Ovary (tissue), 7 donors: ENCODE measurements at regions not wholly inside any gene's neighbourhood (a gene's known extent, or its start where the extent isn't known, plus 50 kb on each side); places are given as distances from the start of the nearest gene placed in this dataset.

Source experiments
- DNase-seq, 5 donors: peaks; one replicate each; pipeline ENCODE4 v3.0.0-alpha.2; 2019 to 2020
- H3K27ac ChIP-seq, 2 donors: fragments of 200-600 bp; one replicate each; pipeline versions ENCODE4 v1.5.1 to v1.8.0; 2019 to 2022
- H3K27me3 ChIP-seq: fragments of 200-600 bp; one replicate; pipeline ENCODE4 v1.8.0; 2022
- H3K36me3 ChIP-seq: fragments of 200-600 bp; sonication (generic); one replicate; pipeline ENCODE4 v1.5.1; 2019
- H3K4me1 ChIP-seq: one replicate; pipeline ENCODE4 v1.8.1; 2013; ENCODE audit warnings: mild to moderate bottlenecking, moderate library complexity; ENCODE audit not compliant: insufficient read depth
- H3K4me3 ChIP-seq: fragments of 200-600 bp; sonication (generic); one replicate; pipeline ENCODE4 v1.5.1; 2017
- H3K9me3 ChIP-seq, 2 donors: fragments of 200-600 bp in 1 of 2; sonication (generic) in 1 of 2; one replicate each; pipeline versions ENCODE4 v1.5.1 to v1.8.1; 2013 to 2019; ENCODE audit warnings: mild to moderate bottlenecking in 1 of 2, moderate library complexity in 1 of 2
- EP300 ChIP-seq: sonication (generic); formaldehyde crosslinking; IDR thresholded peaks from one replicate; pipeline ENCODE4 v1.6.1; 2017; ENCODE audit warnings: antibody characterized with exemption
- POLR2A ChIP-seq: fragments of 450-650 bp; IDR thresholded peaks from one replicate; pipeline ENCODE4 v1.6.1; 2017; ENCODE audit warnings: antibody characterized with exemption, mild to moderate bottlenecking, moderate library complexity
- WGBS, 3 donors: extraction: QIAGEN DNeasy Blood & Tissue Kit in 1 of 3; methylation state at CpG; one replicate each; pipeline versions ENCODE4 v1.1.5 to v1.1.7; 2013 to 2017; 5-methylcytosine and 5-hydroxymethylcytosine counted together
- intact Hi-C, 4 donors: fragments of 100-400 bp; cut with DNase I; formaldehyde crosslinking; loops; one replicate each; pipeline versions ENCODE4 v1.11.0 to v1.15.1; 2022 to 2023
- TF ChIP-seq, protein P1 (sequence below), 3 donors: fragments of 450-650 bp in 2 of 3; fragments of 200-600 bp in 1 of 3; IDR thresholded peaks; one replicate each; pipeline versions ENCODE4 v1.5.1 to v1.8.0; 2016 to 2022; ENCODE audit warnings: antibody characterized with exemption in 3 of 3, mild to moderate bottlenecking in 1 of 3
- donor health status: DM: no; HTN: no; CAD: no; lungs with moderate emphysema.
- donor health status: DM: no; HTN: no; CAD: no.
- donor health status: Bipolar disorder and iron deficiency.
- donor health status: DM: no; HTN: no; CAD: no.
- donor health status: DM: yes; HTN: yes; CAD: no.

DNA sequence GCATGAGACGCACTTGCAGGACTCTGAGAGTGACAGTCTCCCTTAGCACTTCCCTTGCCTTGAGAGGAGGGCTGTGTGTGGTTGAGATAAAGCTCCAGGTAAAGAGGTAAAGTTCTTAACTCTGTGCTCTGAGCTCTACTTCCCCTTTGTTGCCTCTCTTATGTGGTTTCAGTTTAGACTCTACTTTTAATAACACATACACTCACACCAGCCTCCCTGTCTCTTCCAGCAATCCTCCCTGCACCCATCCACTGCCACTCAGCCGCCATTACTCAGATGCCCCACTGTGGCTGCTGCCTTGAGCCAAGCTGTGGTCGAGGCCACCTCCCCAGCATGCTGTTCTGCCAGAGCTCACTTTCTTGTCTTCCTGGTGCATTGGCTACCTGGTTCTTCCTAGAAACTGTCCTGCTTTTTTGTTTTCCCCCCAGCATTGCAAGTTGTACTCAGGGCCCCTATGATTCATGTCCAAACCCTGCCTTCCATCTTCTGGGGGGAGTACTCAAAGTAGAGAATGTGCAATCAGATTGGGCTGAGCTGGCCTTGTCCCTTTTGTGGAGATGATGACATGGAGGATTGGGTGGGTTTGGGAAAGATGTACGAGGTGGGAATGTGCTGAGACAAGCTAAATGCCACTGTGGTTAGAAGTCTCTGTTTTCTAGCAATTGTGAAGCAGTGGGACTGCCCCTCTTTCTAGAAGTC is 115.5 kb upstream of the PARP11 start:
- no peaks in the 10 kb centered on the region for H3K36me3 ChIP-seq
- intact Hi-C loops = no loop called here

DNA sequence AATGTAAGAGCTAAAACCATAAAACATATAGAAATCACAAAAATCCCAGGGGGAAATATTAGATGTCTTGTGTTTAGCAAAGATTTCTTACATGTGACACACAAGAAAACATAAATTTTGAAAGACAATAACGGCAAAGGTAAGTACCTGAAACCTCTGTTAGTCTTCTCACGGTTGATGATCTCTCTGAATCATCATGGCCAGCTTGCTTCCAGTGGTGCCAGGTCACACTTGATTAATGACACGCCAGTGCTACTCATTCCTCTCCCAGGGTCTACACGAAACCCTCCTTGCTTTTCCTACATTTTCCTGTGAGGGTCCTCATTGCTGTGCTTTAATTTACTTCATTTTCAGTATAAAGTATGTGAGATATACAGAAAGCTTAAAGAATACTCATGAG is 114.4 kb upstream of the PARP11 start:
- Histone ChIP-seq H3K36me3 (no peaks in the 10 kb centered on the region), H3K27ac (no peak overlapping the region), H3K4me1 (no peaks in the 10 kb centered on the region), H3K4me3 (no peak overlapping the region), H3K27me3 (no peaks in the 10 kb centered on the region), H3K9me3 (no peaks in the 10 kb centered on the region)
- DNase-seq = no peak
- TF ChIP-seq, protein P1, sequence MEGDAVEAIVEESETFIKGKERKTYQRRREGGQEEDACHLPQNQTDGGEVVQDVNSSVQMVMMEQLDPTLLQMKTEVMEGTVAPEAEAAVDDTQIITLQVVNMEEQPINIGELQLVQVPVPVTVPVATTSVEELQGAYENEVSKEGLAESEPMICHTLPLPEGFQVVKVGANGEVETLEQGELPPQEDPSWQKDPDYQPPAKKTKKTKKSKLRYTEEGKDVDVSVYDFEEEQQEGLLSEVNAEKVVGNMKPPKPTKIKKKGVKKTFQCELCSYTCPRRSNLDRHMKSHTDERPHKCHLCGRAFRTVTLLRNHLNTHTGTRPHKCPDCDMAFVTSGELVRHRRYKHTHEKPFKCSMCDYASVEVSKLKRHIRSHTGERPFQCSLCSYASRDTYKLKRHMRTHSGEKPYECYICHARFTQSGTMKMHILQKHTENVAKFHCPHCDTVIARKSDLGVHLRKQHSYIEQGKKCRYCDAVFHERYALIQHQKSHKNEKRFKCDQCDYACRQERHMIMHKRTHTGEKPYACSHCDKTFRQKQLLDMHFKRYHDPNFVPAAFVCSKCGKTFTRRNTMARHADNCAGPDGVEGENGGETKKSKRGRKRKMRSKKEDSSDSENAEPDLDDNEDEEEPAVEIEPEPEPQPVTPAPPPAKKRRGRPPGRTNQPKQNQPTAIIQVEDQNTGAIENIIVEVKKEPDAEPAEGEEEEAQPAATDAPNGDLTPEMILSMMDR (IDR thresholded peaks at IDR 0.05) = no peak
- intact Hi-C loops = no loop called here
- 74 to 87% (median 83%) methylated on average over 4 of the region's 4 CpGs for WGBS, 3 donors

More for the DNA sequence above, 115.5 kb upstream of the PARP11 start:
- H3K9me3 ChIP-seq = no peaks in the 10 kb centered on the region
- WGBS, 3 donors = 61 to 76% (median 68%) methylated on average over 4 of the region's 4 CpGs
- DNase-seq = no peak
- H3K4me3 ChIP-seq = no peak overlapping the region
- TF ChIP-seq POLR2A (no peak), EP300 (no peak)
- H3K4me1 ChIP-seq = no peaks in the 10 kb centered on the region
- no peak overlapping the region for H3K27ac ChIP-seq
- H3K27me3 ChIP-seq = no peaks in the 10 kb centered on the region

DNA sequence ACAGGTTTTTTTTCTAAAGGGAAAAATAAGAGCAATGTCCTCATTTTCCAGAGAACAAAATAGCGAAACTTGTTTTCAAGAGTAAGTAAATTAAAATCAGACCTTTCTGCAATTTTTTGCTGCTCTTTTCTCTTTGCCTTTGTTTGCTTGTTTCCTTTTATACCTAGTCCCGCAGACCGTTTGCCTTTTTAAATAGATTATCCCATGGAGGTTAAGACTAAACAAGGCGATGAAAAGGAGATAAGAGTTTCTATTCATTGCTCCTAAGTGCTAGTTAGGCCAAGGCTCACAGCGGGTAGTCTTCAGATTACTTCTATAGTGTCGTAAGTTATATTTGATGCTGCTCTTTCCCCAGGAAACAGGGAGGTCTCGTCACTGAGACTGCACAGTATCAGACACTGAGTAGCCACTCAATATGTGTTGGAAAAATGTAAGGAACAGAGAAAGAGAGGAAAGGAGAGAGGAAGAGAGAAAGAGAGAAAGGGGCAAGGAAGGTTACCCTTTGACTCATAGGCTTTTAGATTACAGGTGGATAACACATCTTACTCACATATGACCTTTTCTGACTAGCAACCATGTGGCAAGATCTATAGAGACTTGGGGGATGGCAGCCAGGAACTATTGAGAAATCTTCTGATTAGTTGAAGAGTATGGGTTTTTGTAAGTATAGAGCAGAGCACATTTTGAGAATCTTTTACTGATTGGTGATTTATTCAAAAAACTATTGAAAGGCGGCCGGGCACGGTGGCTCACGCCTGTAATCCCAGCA is 107.5 kb upstream of the PARP11 start:
- no peak overlapping the region for H3K27ac ChIP-seq
- no peak for DNase-seq
- WGBS, 3 donors = 75 to 78% (median 76%) methylated on average over 11 of the region's 11 CpGs
- H3K4me3 ChIP-seq = no peak overlapping the region
- H3K9me3 ChIP-seq = no peaks in the 10 kb centered on the region
- intact Hi-C loops = no loop called here
- no peaks in the 10 kb centered on the region for H3K36me3 ChIP-seq
- H3K27me3 ChIP-seq = no peaks in the 10 kb centered on the region
- TF ChIP-seq, protein P1 (IDR thresholded peaks at IDR 0.05) = no peak
- TF ChIP-seq POLR2A (no peak), EP300 (no peak)
- H3K4me1 ChIP-seq = no peaks in the 10 kb centered on the region

DNA sequence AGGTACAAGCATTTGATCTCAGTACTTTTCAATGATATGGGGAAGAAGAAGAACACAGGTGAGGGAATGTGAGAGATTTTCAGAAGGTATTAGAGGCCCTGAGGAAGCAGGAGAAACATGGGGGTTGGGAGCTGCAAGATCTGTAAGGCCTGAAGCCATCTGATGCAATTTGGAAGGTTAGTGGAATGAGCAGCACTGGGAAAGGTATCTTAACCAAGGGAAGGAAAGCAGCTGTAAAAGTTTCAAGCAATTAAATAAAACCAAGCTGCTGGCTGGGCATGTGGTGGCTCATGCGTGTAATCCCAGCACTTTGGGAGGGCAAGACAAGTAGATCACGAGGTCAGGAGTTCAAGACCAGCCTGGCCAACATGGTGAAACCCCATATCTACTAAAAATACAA is 104.4 kb upstream of the PARP11 start:
- H3K4me1 ChIP-seq = no peaks in the 10 kb centered on the region
- 79 to 87% (median 81%) methylated on average over 2 of the region's 2 CpGs for WGBS, 3 donors
- TF ChIP-seq POLR2A (no peak), EP300 (no peak)
- TF ChIP-seq, protein P1 (IDR thresholded peaks at IDR 0.05) = no peak

More for the DNA sequence above, 104.4 kb upstream of the PARP11 start:
- H3K27me3 ChIP-seq = no peaks in the 10 kb centered on the region
- intact Hi-C loops = no loop called here
- no peaks in the 10 kb centered on the region for H3K9me3 ChIP-seq
- DNase-seq = no peak
- no peak overlapping the region for H3K27ac ChIP-seq
- no peaks in the 10 kb centered on the region for H3K36me3 ChIP-seq
- H3K4me3 ChIP-seq = no peak overlapping the region
